CD8-positive, alpha-beta memory T cell (primary cell): ENCODE measurements at regions not wholly inside any gene's neighbourhood (a gene's known extent, or its start where the extent isn't known, plus 50 kb on each side); places are given as distances from the start of the nearest gene placed in this dataset.

Experiments
- CTCF ChIA-PET: fragments of 350-600 bp; sonication (Branson Sonifier 250); formaldehyde crosslinking; loops from one replicate; lab custom pipeline; 2021; ENCODE audit warnings: antibody characterized with exemption; lab: Charles Lee
- POLR2A ChIA-PET: fragments of 350-600 bp; sonication (Branson Sonifier 250); formaldehyde crosslinking; loops from one replicate; lab custom pipeline; 2021; ENCODE audit warnings: antibody characterized with exemption; lab: Charles Lee
- DNase-seq, 5 donors: peaks; one replicate each; pipeline versions ENCODE4 v3.0.0 to v3.0.0-alpha.2; 2020 to 2022; ENCODE audit warnings: mixed read lengths in 1 of 5
- H3K27ac ChIP-seq: one replicate; pipeline ENCODE4 v1.7.0; 2013; ENCODE audit warnings: low read depth, mild to moderate bottlenecking, low read length, moderate library complexity
- H3K27me3 ChIP-seq: 2 replicates; pipeline ENCODE4 v1.7.0; 2013; ENCODE audit warnings: low read length, mild to moderate bottlenecking; ENCODE audit not compliant: insufficient read depth, poor library complexity, severe bottlenecking
- H3K36me3 ChIP-seq: 2 replicates; pipeline ENCODE4 v1.7.0; 2013; ENCODE audit warnings: mild to moderate bottlenecking, low read length, moderate library complexity; ENCODE audit not compliant: insufficient read depth
- H3K4me1 ChIP-seq: 2 replicates; pipeline ENCODE4 v1.7.0; 2013; ENCODE audit warnings: mild to moderate bottlenecking, low read length, moderate library complexity; ENCODE audit not compliant: insufficient read depth
- H3K4me3 ChIP-seq: 2 replicates; pipeline ENCODE4 v1.7.0; 2013; ENCODE audit warnings: mild to moderate bottlenecking, low read length
- H3K9me3 ChIP-seq: 2 replicates; pipeline ENCODE4 v1.7.0; 2013; ENCODE audit warnings: mild to moderate bottlenecking, low read length
- H3K27ac Mint-ChIP-seq, 8 donors: one replicate each; pipeline ENCODE4 v1.8.0; 2020 to 2021; ENCODE audit warnings: mixed read lengths in 8 of 8, mild to moderate bottlenecking in 6 of 8, inconsistent platforms in 3 of 8, moderate library complexity in 3 of 8
- H3K27me3 Mint-ChIP-seq, 2 donors: one replicate each; pipeline ENCODE4 v1.8.0; 2020 to 2021; ENCODE audit warnings: mixed read lengths in 2 of 2, mild to moderate bottlenecking in 1 of 2, moderate library complexity in 1 of 2
- H3K36me3 Mint-ChIP-seq, 3 donors: one replicate each; pipeline ENCODE4 v1.8.0; 2020 to 2021; ENCODE audit warnings: mixed read lengths in 3 of 3, inconsistent platforms in 1 of 3, mild to moderate bottlenecking in 1 of 3
- H3K4me1 Mint-ChIP-seq, 3 donors: one replicate each; pipeline ENCODE4 v1.8.0; 2020 to 2021; ENCODE audit warnings: mixed read lengths in 3 of 3, inconsistent platforms in 1 of 3, mild to moderate bottlenecking in 1 of 3
- H3K4me3 Mint-ChIP-seq, 7 donors: one replicate each; pipeline ENCODE4 v1.8.0; 2020 to 2021; ENCODE audit warnings: mixed read lengths in 7 of 7, mild to moderate bottlenecking in 6 of 7, moderate library complexity in 4 of 7, inconsistent platforms in 2 of 7
- H3K9me3 Mint-ChIP-seq, 5 donors: one replicate each; pipeline ENCODE4 v1.8.0; 2020 to 2022; ENCODE audit warnings: mixed read lengths in 5 of 5, mild to moderate bottlenecking in 3 of 5, moderate library complexity in 2 of 5, inconsistent platforms in 1 of 5

- CTCF ChIA-PET: no interaction called here
- H3K4me1 ChIP-seq: no peaks in the 10 kb centered on the region
- POLR2A ChIA-PET: no interaction called here
- Mint-ChIP-seq H3K4me3 (no peak overlapping the region), H3K4me1 (no peaks in the 10 kb centered on the region), H3K9me3 (no peaks in the 10 kb centered on the region), H3K36me3 (no peaks in the 10 kb centered on the region), H3K27ac (no peak overlapping the region), H3K27me3 (peaks cover 23 to 51% of the 10 kb centered on the region in 2 donors)
- H3K4me3 ChIP-seq: no peak overlapping the region
- H3K9me3 ChIP-seq: no peaks in the 10 kb centered on the region
- no peaks in the 10 kb centered on the region for H3K36me3 ChIP-seq
- no peak overlapping the region for H3K27ac ChIP-seq
- H3K27me3 ChIP-seq: no peaks in the 10 kb centered on the region
- DNase-seq: no peak
Measured at GRCh38 chr11:34564406-34564805, 50.8 kb upstream of the ELF5 start.

DNA sequence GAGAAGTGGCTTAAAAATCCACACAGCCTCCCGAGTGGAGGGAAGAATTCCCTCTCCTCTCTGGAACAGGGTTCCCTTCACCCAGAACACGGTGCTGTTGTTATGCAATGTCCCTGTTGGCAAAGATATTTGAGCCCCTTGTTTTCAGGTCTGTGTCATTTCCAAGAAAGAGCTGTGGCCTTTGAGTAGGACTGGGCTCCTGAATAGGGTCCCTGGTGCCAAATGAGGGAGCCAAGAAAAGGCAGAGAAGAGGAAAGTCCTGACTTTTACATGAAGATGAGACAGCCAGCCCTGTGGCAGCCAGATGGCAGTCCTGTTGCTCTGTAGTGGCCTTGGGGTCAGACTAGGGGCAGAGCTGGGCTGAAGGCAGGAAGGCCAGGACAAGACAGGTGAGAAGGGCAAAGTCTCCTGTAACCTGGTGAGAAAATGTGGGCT, 51.2 kb upstream of the ELF5 start:
- Mint-ChIP-seq H3K9me3 (no peaks in the 10 kb centered on the region), H3K27me3 (peaks cover 24 to 47% of the 10 kb centered on the region in 2 donors), H3K4me3 (no peak overlapping the region), H3K36me3 (no peaks in the 10 kb centered on the region), H3K4me1 (no peaks in the 10 kb centered on the region), H3K27ac (no peak overlapping the region)
- H3K36me3 ChIP-seq: no peaks in the 10 kb centered on the region
- ChIA-PET CTCF (no interaction called here), POLR2A (no interaction called here)
- H3K27me3 ChIP-seq: no peaks in the 10 kb centered on the region
- DNase-seq: no peak
- H3K4me3 ChIP-seq: no peak overlapping the region
- H3K4me1 ChIP-seq: no peaks in the 10 kb centered on the region
- H3K9me3 ChIP-seq: no peaks in the 10 kb centered on the region
- no peak overlapping the region for H3K27ac ChIP-seq

- Mint-ChIP-seq H3K9me3 (no peaks in the 10 kb centered on the region), H3K4me1 (no peaks in the 10 kb centered on the region), H3K27ac (no peak overlapping the region), H3K36me3 (no peaks in the 10 kb centered on the region), H3K4me3 (no peak overlapping the region), H3K27me3 (peaks cover 31 to 49% of the 10 kb centered on the region in 2 donors)
- ChIA-PET POLR2A (no interaction called here), CTCF (interaction anchor here (0.9 kb wide), 1 partner anchor 17 kb away, joined by 3 read pairs; no protein-coding TSS in a partner anchor)
- Histone ChIP-seq H3K27ac (no peak overlapping the region), H3K27me3 (no peaks in the 10 kb centered on the region), H3K4me1 (no peaks in the 10 kb centered on the region), H3K4me3 (no peak overlapping the region), H3K36me3 (no peaks in the 10 kb centered on the region), H3K9me3 (no peaks in the 10 kb centered on the region)
- DNase-seq: no peak
Measured at GRCh38 chr11:34565417-34566207, 52.0 kb upstream of the ELF5 start.

DNA sequence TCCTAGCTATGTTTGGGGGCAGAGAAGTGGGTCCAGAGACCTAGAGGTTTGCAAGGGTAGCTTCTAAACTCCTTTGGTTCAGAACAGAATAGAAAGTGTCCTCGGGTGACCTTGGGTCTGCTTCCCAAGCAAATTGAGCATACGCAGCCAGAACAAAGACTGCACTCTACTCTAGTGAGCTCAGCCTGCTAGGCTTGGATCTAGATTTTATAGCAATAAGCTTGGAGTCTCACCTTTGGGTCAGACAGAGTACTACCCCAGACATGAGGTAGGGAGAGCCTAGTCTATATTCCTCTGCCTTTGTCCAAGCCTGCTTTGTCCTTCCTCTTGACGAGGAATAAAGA, 52.6 kb upstream of the ELF5 start:
- Mint-ChIP-seq H3K36me3 (no peaks in the 10 kb centered on the region), H3K4me1 (no peaks in the 10 kb centered on the region), H3K27ac (no peak overlapping the region), H3K27me3 (peaks cover 31 to 48% of the 10 kb centered on the region in 2 donors), H3K4me3 (no peak overlapping the region), H3K9me3 (no peaks in the 10 kb centered on the region)
- H3K4me1 ChIP-seq: no peaks in the 10 kb centered on the region
- DNase-seq: no peak
- H3K27ac ChIP-seq: no peak overlapping the region
- no peaks in the 10 kb centered on the region for H3K36me3 ChIP-seq
- POLR2A ChIA-PET: no interaction called here
- CTCF ChIA-PET: interaction anchor here (0.9 kb wide), 1 partner anchor 18 kb away, joined by 3 read pairs; no protein-coding TSS in a partner anchor
- no peaks in the 10 kb centered on the region for H3K9me3 ChIP-seq
- no peak overlapping the region for H3K4me3 ChIP-seq
- H3K27me3 ChIP-seq: no peaks in the 10 kb centered on the region

DNA sequence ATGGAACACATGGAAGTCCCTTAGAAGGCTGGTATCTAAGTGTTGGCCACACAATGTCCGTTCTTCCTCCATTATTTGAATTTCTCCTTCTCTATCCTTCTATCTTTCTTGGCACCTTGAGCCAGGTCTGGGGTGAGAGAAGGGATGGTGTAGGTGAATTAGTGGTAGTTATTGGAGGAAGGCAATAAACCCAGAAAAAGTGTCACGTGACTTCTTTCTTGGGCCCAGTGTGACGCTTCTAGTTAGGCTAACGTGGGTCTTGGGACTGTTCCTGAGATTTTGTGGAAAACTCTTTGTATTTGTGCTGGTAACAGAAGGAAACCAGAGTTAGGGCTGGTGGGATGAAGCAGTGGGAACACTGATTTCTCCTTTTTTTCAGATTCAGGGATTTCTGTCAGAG, 53.1 kb upstream of the ELF5 start:
- Histone ChIP-seq H3K27me3 (no peaks in the 10 kb centered on the region), H3K9me3 (no peaks in the 10 kb centered on the region), H3K36me3 (no peaks in the 10 kb centered on the region), H3K4me3 (no peak overlapping the region), H3K4me1 (no peaks in the 10 kb centered on the region), H3K27ac (no peak overlapping the region)
- Mint-ChIP-seq H3K4me1 (no peaks in the 10 kb centered on the region), H3K27ac (no peak overlapping the region), H3K36me3 (no peaks in the 10 kb centered on the region), H3K4me3 (no peak overlapping the region), H3K27me3 (peaks cover 26 to 47% of the 10 kb centered on the region in 2 donors), H3K9me3 (no peaks in the 10 kb centered on the region)
- ChIA-PET POLR2A (no interaction called here), CTCF (no interaction called here)
- DNase-seq: no peak

DNA sequence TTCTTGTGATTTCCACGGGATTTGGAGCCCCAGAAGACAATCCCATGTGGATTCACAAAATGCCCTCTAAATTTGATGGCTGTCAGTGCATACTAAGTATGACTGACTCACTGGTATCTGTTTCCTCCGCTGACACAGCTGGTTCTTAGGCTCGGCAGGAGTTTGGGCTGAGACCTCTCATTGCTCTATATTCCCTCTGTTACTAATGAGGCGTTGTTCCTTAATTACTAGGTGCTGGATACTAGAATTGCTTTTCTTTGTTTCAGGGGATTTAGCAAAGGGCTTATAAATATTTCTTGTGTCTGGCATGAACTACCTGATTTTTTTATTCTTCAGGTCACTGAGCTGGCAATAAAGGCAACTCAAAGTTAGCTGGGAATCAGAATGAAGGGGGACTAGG, 53.2 kb upstream of the EHF start:
- H3K27me3 Mint-ChIP-seq: peaks cover 20 to 42% of the 10 kb centered on the region in 2 donors
- no peak overlapping the region for H3K4me3 Mint-ChIP-seq

DNA sequence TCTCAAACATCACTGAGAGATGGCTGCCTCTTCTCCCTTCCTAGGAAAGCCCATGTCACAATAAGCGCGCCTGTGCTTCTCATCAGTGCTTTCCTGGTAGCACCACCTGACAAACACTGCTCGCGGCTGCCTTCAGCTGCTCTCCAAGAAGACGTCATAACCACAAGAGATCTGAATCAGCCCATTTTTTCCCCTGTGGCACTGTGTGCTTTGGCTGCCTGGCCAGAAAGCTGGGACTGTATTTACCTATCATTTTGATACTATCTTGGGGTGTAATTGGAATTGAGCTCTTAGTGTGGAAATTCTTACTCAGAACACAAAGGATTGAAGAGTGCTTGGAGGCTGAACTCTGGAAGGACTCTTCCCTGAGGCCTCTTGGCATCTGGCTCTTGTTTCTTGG, 50.3 kb upstream of the EHF start:
- Histone ChIP-seq H3K27ac (no peak overlapping the region), H3K27me3 (no peaks in the 10 kb centered on the region), H3K36me3 (no peaks in the 10 kb centered on the region), H3K9me3 (no peaks in the 10 kb centered on the region), H3K4me1 (no peaks in the 10 kb centered on the region), H3K4me3 (no peak overlapping the region)
- no peak overlapping the region for H3K4me3 Mint-ChIP-seq
- DNase-seq: no peak
- ChIA-PET CTCF (no interaction called here), POLR2A (no interaction called here)
- H3K27ac Mint-ChIP-seq: no peak overlapping the region
- no peaks in the 10 kb centered on the region for H3K4me1 Mint-ChIP-seq
- no peaks in the 10 kb centered on the region for H3K36me3 Mint-ChIP-seq
- peaks cover 15 to 44% of the 10 kb centered on the region in 2 donors for H3K27me3 Mint-ChIP-seq
- H3K9me3 Mint-ChIP-seq: no peaks in the 10 kb centered on the region

More for the DNA sequence above, 53.2 kb upstream of the EHF start:
- CTCF ChIA-PET: interaction anchor here (1.4 kb wide), 1 partner anchor 18 kb away, joined by 3 read pairs; no protein-coding TSS in a partner anchor
- Mint-ChIP-seq H3K36me3 (no peaks in the 10 kb centered on the region), H3K4me1 (no peaks in the 10 kb centered on the region), H3K27ac (no peak overlapping the region), H3K9me3 (no peaks in the 10 kb centered on the region)
- POLR2A ChIA-PET: no interaction called here
- Histone ChIP-seq H3K27me3 (no peaks in the 10 kb centered on the region), H3K9me3 (no peaks in the 10 kb centered on the region), H3K4me3 (no peak overlapping the region), H3K4me1 (no peaks in the 10 kb centered on the region), H3K27ac (no peak overlapping the region), H3K36me3 (no peaks in the 10 kb centered on the region)
- no peak for DNase-seq
